ENCODE measurements at regions not wholly inside any gene's neighbourhood (a gene's known extent, or its start where the extent isn't known, plus 50 kb on each side); places are given as distances from the start of the nearest gene placed in this dataset.
"Not testable (repeated sequence)": the region's sequence is repeated elsewhere in the genome, so short reads cannot be mapped to it uniquely, and the experiment has no call there.

DNA sequence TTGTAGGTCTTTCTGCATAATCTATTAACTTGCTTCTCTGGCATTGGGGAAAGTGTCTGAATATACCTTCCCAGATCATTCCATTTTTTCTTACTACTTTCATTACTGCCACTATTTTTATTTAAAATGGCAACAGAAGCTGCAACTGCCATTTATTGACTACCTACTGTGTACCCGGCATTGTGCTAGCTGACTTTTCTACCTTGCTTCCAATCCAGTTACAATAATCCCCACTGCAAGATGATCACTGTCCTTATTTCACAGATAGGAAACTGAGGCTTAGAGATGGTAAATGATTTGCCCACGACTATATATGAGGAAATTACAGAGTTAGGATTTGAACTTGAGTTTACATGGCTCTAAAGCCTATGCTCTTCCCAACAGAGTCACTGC, 129.0 kb downstream of the MAP3K7 start:
- DNase-seq (ENCODE audit: low spot score), result no peak
- in situ Hi-C loops (cut with MboI; ENCODE audit: low sequenced_read_pairs, unreplicated experiment), result no loop called here
- TF ChIP-seq, protein P1, sequence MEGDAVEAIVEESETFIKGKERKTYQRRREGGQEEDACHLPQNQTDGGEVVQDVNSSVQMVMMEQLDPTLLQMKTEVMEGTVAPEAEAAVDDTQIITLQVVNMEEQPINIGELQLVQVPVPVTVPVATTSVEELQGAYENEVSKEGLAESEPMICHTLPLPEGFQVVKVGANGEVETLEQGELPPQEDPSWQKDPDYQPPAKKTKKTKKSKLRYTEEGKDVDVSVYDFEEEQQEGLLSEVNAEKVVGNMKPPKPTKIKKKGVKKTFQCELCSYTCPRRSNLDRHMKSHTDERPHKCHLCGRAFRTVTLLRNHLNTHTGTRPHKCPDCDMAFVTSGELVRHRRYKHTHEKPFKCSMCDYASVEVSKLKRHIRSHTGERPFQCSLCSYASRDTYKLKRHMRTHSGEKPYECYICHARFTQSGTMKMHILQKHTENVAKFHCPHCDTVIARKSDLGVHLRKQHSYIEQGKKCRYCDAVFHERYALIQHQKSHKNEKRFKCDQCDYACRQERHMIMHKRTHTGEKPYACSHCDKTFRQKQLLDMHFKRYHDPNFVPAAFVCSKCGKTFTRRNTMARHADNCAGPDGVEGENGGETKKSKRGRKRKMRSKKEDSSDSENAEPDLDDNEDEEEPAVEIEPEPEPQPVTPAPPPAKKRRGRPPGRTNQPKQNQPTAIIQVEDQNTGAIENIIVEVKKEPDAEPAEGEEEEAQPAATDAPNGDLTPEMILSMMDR (IDR thresholded peaks at IDR 0.05; ENCODE audit: borderline replicate concordance, control extremely low read depth, extremely low read depth, insufficient read depth, missing control alignments), result no peak

- in situ Hi-C loops (cut with MboI; ENCODE audit: low sequenced_read_pairs, unreplicated experiment); DNase-seq (ENCODE audit: low spot score): not testable (repeated sequence)
Observed at GRCh38 chr6:90456997-90457866, 129.6 kb downstream of the MAP3K7 start.

GRCh38 chr6:90456001-90456400, 130.9 kb downstream of the MAP3K7 start:
- TF ChIP-seq, protein P1 (IDR thresholded peaks at IDR 0.05; ENCODE audit: borderline replicate concordance, control extremely low read depth, extremely low read depth, insufficient read depth, missing control alignments), result no peak
- DNase-seq (ENCODE audit: low spot score), result no peak
- in situ Hi-C loops (cut with MboI; ENCODE audit: low sequenced_read_pairs, unreplicated experiment), result no loop called here

DNA sequence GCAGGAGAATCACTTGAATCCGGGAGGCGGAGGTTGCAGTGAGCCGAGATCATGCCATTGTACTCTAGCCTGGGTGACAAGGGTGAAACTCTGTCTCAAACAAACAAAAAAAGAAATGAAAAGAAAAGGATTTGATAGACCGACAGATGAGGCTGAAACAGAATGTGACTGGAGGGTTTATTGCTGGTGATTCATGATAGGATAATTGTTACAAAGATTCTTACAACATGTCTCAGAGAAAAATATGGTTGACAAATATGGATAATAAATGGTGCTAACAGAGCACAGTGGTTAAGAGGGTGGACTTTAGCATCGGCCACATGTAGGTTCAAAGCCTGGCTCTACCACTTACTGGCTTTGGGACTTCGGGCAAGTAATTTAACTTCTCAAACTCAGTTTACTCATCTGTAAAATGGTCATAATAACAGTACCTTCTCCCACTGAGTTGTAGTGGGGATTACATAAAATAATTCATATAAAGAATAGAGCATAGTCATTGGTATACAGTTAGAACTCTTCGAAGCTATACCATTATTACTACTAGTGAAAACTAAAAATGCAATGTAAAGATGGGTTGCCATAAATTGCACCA, 131.9 kb downstream of the MAP3K7 start:
- DNase-seq (ENCODE audit: low spot score), result no peak
- in situ Hi-C loops (cut with MboI; ENCODE audit: low sequenced_read_pairs, unreplicated experiment), result no loop called here

GRCh38 chr6:90450268-90450953, 136.5 kb downstream of the MAP3K7 start:
- in situ Hi-C loops (cut with MboI; ENCODE audit: low sequenced_read_pairs, unreplicated experiment), result no loop called here
- TF ChIP-seq, protein P1 (IDR thresholded peaks at IDR 0.05; ENCODE audit: borderline replicate concordance, control extremely low read depth, extremely low read depth, insufficient read depth, missing control alignments), result no peak
- DNase-seq (ENCODE audit: low spot score), result no peak

More for the DNA sequence above, 131.9 kb downstream of the MAP3K7 start:
- TF ChIP-seq, protein P1 (IDR thresholded peaks at IDR 0.05; ENCODE audit: borderline replicate concordance, control extremely low read depth, extremely low read depth, insufficient read depth, missing control alignments), result no peak

GRCh38 chr6:90449311-90449710, 137.6 kb downstream of the MAP3K7 start:
- in situ Hi-C loops (cut with MboI; ENCODE audit: low sequenced_read_pairs, unreplicated experiment), result no loop called here
- DNase-seq (ENCODE audit: low spot score), result no peak
- TF ChIP-seq, protein P1 (IDR thresholded peaks at IDR 0.05; ENCODE audit: borderline replicate concordance, control extremely low read depth, extremely low read depth, insufficient read depth, missing control alignments), result no peak
